ENCODE measurements at regions not wholly inside any gene's neighbourhood (a gene's known extent, or its start where the extent isn't known, plus 50 kb on each side); places are given as distances from the start of the nearest gene placed in this dataset.

GRCh38 chr3:145911016-145911415 is 250.0 kb downstream of the PLOD2 start:
- TF ChIP-seq, protein P1, sequence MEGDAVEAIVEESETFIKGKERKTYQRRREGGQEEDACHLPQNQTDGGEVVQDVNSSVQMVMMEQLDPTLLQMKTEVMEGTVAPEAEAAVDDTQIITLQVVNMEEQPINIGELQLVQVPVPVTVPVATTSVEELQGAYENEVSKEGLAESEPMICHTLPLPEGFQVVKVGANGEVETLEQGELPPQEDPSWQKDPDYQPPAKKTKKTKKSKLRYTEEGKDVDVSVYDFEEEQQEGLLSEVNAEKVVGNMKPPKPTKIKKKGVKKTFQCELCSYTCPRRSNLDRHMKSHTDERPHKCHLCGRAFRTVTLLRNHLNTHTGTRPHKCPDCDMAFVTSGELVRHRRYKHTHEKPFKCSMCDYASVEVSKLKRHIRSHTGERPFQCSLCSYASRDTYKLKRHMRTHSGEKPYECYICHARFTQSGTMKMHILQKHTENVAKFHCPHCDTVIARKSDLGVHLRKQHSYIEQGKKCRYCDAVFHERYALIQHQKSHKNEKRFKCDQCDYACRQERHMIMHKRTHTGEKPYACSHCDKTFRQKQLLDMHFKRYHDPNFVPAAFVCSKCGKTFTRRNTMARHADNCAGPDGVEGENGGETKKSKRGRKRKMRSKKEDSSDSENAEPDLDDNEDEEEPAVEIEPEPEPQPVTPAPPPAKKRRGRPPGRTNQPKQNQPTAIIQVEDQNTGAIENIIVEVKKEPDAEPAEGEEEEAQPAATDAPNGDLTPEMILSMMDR (IDR thresholded peaks at IDR 0.05; ENCODE audit: poor library complexity, severe bottlenecking) = no peak
- TF ChIP-seq POLR2AphosphoS5 (IDR thresholded peaks at IDR 0.05) (no peak), RAD21 (conservative IDR thresholded peaks at IDR 0.05) (no peak), EP300 (conservative IDR thresholded peaks at IDR 0.05; ENCODE audit: poor library complexity, severe bottlenecking) (no peak), TAF1 (IDR thresholded peaks at IDR 0.05; ENCODE audit: low read depth) (no peak), EZH2 (IDR thresholded peaks at IDR 0.05; ENCODE audit: borderline replicate concordance, insufficient read depth, low read length, poor library complexity, severe bottlenecking) (no peak), SMC3 (conservative IDR thresholded peaks at IDR 0.05; ENCODE audit: poor library complexity) (no peak)
- TF ChIP-seq, protein P2, sequence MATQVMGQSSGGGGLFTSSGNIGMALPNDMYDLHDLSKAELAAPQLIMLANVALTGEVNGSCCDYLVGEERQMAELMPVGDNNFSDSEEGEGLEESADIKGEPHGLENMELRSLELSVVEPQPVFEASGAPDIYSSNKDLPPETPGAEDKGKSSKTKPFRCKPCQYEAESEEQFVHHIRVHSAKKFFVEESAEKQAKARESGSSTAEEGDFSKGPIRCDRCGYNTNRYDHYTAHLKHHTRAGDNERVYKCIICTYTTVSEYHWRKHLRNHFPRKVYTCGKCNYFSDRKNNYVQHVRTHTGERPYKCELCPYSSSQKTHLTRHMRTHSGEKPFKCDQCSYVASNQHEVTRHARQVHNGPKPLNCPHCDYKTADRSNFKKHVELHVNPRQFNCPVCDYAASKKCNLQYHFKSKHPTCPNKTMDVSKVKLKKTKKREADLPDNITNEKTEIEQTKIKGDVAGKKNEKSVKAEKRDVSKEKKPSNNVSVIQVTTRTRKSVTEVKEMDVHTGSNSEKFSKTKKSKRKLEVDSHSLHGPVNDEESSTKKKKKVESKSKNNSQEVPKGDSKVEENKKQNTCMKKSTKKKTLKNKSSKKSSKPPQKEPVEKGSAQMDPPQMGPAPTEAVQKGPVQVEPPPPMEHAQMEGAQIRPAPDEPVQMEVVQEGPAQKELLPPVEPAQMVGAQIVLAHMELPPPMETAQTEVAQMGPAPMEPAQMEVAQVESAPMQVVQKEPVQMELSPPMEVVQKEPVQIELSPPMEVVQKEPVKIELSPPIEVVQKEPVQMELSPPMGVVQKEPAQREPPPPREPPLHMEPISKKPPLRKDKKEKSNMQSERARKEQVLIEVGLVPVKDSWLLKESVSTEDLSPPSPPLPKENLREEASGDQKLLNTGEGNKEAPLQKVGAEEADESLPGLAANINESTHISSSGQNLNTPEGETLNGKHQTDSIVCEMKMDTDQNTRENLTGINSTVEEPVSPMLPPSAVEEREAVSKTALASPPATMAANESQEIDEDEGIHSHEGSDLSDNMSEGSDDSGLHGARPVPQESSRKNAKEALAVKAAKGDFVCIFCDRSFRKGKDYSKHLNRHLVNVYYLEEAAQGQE (IDR thresholded peaks at IDR 0.05; ENCODE audit: borderline replicate concordance) = no peak
